ENCODE measurements at regions not wholly inside any gene's neighbourhood (a gene's known extent, or its start where the extent isn't known, plus 50 kb on each side); places are given as distances from the start of the nearest gene placed in this dataset.
"Not testable (repeated sequence)": the region's sequence is repeated elsewhere in the genome, so short reads cannot be mapped to it uniquely, and the experiment has no call there.

DNA sequence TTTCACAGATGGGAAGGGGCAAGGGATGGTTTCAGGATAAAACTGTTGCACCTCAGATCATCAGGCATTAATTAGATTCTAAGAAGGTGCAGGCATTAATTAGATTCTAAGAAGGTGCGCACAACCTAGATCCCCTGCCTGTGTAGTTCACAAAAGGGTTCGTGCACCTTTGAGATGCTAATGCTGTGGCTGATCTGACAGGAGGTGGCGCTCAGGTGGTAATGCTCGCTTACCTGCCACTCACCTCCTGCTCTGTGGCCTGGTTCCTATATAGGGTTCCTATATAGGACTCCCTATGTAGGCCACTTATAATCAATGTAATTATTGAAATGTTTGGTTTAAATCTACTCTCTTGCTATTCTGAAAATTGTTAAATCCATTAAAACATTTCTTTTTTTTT, 171.0 kb downstream of the MSX2 start:
- peaks cover 3% of the 10 kb centered on the region; the same call in 1 of the 2 replicates for H3K4me1 Mint-ChIP-seq
- POLR2A ChIA-PET, result no interaction called here
- H3K4me3 Mint-ChIP-seq, result no peak overlapping the region
- H3K36me3 Mint-ChIP-seq, result peaks cover 18% of the 10 kb centered on the region
- TF ChIP-seq, protein P1, sequence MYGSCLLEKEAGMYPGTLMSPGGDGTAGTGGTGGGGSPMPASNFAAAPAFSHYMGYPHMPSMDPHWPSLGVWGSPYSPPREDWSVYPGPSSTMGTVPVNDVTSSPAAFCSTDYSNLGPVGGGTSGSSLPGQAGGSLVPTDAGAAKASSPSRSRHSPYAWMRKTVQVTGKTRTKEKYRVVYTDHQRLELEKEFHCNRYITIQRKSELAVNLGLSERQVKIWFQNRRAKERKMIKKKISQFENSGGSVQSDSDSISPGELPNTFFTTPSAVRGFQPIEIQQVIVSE (CRISPR knock-in tag; IDR thresholded peaks at IDR 0.05; ENCODE audit: borderline replicate concordance), result no peak
- TF ChIP-seq TP53 (CRISPR knock-in tag; IDR thresholded peaks at IDR 0.05) (no peak), MYBL2 (CRISPR knock-in tag; IDR thresholded peaks at IDR 0.05) (no peak), ELF4 (CRISPR knock-in tag; IDR thresholded peaks at IDR 0.05; ENCODE audit: low read depth) (no peak), RELA (CRISPR knock-in tag; IDR thresholded peaks at IDR 0.05; ENCODE audit: borderline replicate concordance) (no peak), ZNF219 (CRISPR knock-in tag; IDR thresholded peaks at IDR 0.05; ENCODE audit: borderline replicate concordance) (no peak)
- no peak overlapping the region for H3K27ac Mint-ChIP-seq
- peaks cover 29% of the 10 kb centered on the region for H3K9me3 Mint-ChIP-seq
- peak; percentile 97 for ATAC-seq
- peaks cover 4% of the 10 kb centered on the region; the same call in 1 of the 2 replicates for H3K27me3 Mint-ChIP-seq (ENCODE audit: low read depth)
- CTCF ChIA-PET, result interaction anchor here (0.6 kb wide), 1 partner anchor 26 kb away, joined by 3 read pairs; no protein-coding TSS in a partner anchor
- peak; percentile 46 for DNase-seq (ENCODE audit: low spot score)

- CTCF ChIA-PET, result interaction anchor here (1.6 kb wide), 1 partner anchor 54 kb away, joined by 3 read pairs; no protein-coding TSS in a partner anchor
- no peak for ATAC-seq
- POLR2A ChIA-PET, result no interaction called here
These were observed 168.4 kb downstream of the MSX2 start for GRCh38 chr5:174892742-174893141.

DNA sequence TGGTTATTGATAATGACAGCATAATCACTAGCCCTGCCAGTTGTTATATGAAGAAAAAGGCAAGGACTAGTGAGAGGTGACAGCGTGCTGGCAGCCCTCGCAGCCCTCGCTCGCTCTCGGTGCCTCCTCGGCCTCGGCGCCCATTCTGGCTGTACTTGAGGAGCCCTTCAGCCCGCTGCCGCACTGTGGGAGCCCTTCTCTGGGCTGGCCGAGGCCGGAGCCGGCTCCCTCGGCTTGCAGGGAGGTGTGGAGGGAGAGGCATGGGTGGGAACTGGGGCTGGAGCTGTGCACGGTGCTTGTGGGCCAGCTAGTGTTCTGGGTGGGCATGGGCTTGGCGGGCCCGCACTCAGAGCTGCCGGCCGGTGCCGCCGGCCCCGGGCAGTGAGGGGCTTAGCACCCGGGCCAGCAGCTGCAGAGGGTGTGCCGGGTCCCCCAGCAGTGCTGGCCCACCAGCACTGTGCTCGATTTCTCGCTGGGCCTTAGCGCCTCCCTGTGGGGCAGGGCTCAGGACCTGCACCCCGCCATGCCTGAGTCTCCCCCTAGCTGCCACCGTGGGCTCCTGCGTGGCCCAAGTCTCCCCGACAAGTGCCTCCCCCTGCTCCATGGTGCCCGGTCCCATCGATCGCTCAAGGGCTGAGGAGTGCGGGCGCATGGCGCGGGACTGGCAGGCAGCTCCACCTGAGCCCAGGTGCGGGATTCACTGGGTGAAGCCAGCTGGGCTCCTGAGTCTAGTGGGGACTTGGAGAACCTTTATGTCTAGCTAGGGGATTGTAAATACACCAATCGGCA, 156.2 kb downstream of the MSX2 start:
- CTCF ChIA-PET, result interaction anchor here (0.5 kb wide), 1 partner anchor 11 kb away, joined by 3 read pairs; no protein-coding TSS in a partner anchor
- H3K36me3 Mint-ChIP-seq; H3K27ac Mint-ChIP-seq; H3K4me3 Mint-ChIP-seq; H3K4me1 Mint-ChIP-seq; ATAC-seq; H3K27me3 Mint-ChIP-seq (ENCODE audit: low read depth); DNase-seq (ENCODE audit: low spot score); POLR2A ChIA-PET: not testable (repeated sequence)
- H3K9me3 Mint-ChIP-seq, result peaks cover 47% of the 10 kb centered on the region

More at GRCh38 chr5:174892742-174893141, 168.4 kb downstream of the MSX2 start:
- H3K27me3 Mint-ChIP-seq (ENCODE audit: low read depth), result peaks cover 4% of the 10 kb centered on the region; the same call in 1 of the 2 replicates
- DNase-seq (ENCODE audit: low spot score), result no peak
- no peak overlapping the region for H3K27ac Mint-ChIP-seq
- TF ChIP-seq OVOL2 (CRISPR knock-in tag; IDR thresholded peaks at IDR 0.05; ENCODE audit: borderline replicate concordance) (no peak), ZNF671 (CRISPR knock-in tag; IDR thresholded peaks at IDR 0.05) (no peak), GTF2I (CRISPR knock-in tag; conservative IDR thresholded peaks at IDR 0.05) (no peak), GABPB1 (CRISPR knock-in tag; IDR thresholded peaks at IDR 0.05) (no peak)
- TF ChIP-seq, protein P2, sequence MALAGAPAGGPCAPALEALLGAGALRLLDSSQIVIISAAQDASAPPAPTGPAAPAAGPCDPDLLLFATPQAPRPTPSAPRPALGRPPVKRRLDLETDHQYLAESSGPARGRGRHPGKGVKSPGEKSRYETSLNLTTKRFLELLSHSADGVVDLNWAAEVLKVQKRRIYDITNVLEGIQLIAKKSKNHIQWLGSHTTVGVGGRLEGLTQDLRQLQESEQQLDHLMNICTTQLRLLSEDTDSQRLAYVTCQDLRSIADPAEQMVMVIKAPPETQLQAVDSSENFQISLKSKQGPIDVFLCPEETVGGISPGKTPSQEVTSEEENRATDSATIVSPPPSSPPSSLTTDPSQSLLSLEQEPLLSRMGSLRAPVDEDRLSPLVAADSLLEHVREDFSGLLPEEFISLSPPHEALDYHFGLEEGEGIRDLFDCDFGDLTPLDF (CRISPR knock-in tag; IDR thresholded peaks at IDR 0.05), result no peak
- peaks cover 16% of the 10 kb centered on the region for H3K36me3 Mint-ChIP-seq
- peaks cover 3% of the 10 kb centered on the region; the same call in 1 of the 2 replicates for H3K4me1 Mint-ChIP-seq
- H3K9me3 Mint-ChIP-seq, result peaks cover 38% of the 10 kb centered on the region
- H3K4me3 Mint-ChIP-seq, result no peak overlapping the region

- POLR2A ChIA-PET, result no interaction called here
- H3K36me3 Mint-ChIP-seq, result peaks cover 9% of the 10 kb centered on the region
- no peak overlapping the region for H3K4me3 Mint-ChIP-seq
- no peak overlapping the region for H3K27ac Mint-ChIP-seq
- H3K9me3 Mint-ChIP-seq, result peaks cover 29% of the 10 kb centered on the region
- DNase-seq (ENCODE audit: low spot score) (no peak), ATAC-seq (no peak)
- peaks cover 7% of the 10 kb centered on the region for H3K4me1 Mint-ChIP-seq
- CTCF ChIA-PET, result no interaction called here
- H3K27me3 Mint-ChIP-seq (ENCODE audit: low read depth), result no peaks in the 10 kb centered on the region; the same call in 1 of the 2 replicates
- TF ChIP-seq ZNF671 (CRISPR knock-in tag; IDR thresholded peaks at IDR 0.05) (no peak), MAX (CRISPR knock-in tag; IDR thresholded peaks at IDR 0.05) (no peak), PRDM15 (CRISPR knock-in tag; IDR thresholded peaks at IDR 0.05) (no peak), ZMAT4 (CRISPR knock-in tag; IDR thresholded peaks at IDR 0.05) (no peak)
- TF ChIP-seq, protein P3, sequence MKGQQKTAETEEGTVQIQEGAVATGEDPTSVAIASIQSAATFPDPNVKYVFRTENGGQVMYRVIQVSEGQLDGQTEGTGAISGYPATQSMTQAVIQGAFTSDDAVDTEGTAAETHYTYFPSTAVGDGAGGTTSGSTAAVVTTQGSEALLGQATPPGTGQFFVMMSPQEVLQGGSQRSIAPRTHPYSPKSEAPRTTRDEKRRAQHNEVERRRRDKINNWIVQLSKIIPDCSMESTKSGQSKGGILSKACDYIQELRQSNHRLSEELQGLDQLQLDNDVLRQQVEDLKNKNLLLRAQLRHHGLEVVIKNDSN (CRISPR knock-in tag; IDR thresholded peaks at IDR 0.05), result no peak
- TF ChIP-seq, protein P4, sequence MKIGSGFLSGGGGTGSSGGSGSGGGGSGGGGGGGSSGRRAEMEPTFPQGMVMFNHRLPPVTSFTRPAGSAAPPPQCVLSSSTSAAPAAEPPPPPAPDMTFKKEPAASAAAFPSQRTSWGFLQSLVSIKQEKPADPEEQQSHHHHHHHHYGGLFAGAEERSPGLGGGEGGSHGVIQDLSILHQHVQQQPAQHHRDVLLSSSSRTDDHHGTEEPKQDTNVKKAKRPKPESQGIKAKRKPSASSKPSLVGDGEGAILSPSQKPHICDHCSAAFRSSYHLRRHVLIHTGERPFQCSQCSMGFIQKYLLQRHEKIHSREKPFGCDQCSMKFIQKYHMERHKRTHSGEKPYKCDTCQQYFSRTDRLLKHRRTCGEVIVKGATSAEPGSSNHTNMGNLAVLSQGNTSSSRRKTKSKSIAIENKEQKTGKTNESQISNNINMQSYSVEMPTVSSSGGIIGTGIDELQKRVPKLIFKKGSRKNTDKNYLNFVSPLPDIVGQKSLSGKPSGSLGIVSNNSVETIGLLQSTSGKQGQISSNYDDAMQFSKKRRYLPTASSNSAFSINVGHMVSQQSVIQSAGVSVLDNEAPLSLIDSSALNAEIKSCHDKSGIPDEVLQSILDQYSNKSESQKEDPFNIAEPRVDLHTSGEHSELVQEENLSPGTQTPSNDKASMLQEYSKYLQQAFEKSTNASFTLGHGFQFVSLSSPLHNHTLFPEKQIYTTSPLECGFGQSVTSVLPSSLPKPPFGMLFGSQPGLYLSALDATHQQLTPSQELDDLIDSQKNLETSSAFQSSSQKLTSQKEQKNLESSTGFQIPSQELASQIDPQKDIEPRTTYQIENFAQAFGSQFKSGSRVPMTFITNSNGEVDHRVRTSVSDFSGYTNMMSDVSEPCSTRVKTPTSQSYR (CRISPR knock-in tag; IDR thresholded peaks at IDR 0.05), result no peak
- TF ChIP-seq, protein P2 (CRISPR knock-in tag; IDR thresholded peaks at IDR 0.05), result no peak
These were observed 153.6 kb downstream of the MSX2 start for GRCh38 chr5:174877987-174878386.

Data from WTC11 (cell line).